ENCODE measurements at regions not wholly inside any gene's neighbourhood (a gene's known extent, or its start where the extent isn't known, plus 50 kb on each side); places are given as distances from the start of the nearest gene placed in this dataset.

DNA sequence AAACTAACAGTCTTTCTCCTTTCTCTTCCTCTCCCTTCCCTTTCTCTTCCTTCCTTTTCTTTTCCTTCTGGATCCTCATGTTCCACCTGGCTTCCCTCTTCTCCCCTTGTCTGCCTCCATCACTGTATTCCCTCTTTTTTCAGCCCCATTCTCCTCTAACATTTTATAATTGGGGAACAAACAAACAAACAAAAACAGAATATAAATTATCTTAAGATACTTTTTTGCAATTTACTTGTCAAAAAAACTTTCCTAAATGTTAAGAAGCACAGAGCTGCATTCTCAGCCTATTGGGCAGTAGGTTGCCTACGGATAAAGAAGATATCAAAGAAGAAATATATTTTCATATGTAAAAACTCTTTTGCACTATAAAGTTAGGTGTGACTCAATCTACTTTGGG is 1382.2 kb upstream of the MIR17HG start:
- no peak for FAIRE-seq
- no peak overlapping the region for H3K4me2 ChIP-seq
- DNase-seq (ENCODE audit: low read depth in 1 of 2, low spot score in 1 of 2) = no peak
- ATAC-seq = no peak
- H3K4me1 ChIP-seq = no peaks in the 10 kb centered on the region
- POLR2A ChIA-PET = no interaction called here
- no peak overlapping the region for H3K4me3 ChIP-seq
- no peak for TF ChIP-seq FOXS1 (CRISPR knock-in tag; IDR thresholded peaks at IDR 0.05)
- no peak for TF ChIP-seq MYC (IDR thresholded peaks at IDR 0.05; ENCODE audit: borderline replicate concordance, low read length)
- no peak for TF ChIP-seq HDAC2 (IDR thresholded peaks at IDR 0.05)
- TF ChIP-seq, protein P1, sequence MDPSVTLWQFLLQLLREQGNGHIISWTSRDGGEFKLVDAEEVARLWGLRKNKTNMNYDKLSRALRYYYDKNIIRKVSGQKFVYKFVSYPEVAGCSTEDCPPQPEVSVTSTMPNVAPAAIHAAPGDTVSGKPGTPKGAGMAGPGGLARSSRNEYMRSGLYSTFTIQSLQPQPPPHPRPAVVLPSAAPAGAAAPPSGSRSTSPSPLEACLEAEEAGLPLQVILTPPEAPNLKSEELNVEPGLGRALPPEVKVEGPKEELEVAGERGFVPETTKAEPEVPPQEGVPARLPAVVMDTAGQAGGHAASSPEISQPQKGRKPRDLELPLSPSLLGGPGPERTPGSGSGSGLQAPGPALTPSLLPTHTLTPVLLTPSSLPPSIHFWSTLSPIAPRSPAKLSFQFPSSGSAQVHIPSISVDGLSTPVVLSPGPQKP (IDR thresholded peaks at IDR 0.05; ENCODE audit: low read depth, low read length) = no peak
- no peak overlapping the region for H3K27ac ChIP-seq
- no peaks in the 10 kb centered on the region for H3K9me3 ChIP-seq
- CTCF ChIA-PET = no interaction called here
- WGBS (ENCODE audit: missing lambda C conversion rate) = 67% methylated on average over 1 of the region's 1 CpG

DNA sequence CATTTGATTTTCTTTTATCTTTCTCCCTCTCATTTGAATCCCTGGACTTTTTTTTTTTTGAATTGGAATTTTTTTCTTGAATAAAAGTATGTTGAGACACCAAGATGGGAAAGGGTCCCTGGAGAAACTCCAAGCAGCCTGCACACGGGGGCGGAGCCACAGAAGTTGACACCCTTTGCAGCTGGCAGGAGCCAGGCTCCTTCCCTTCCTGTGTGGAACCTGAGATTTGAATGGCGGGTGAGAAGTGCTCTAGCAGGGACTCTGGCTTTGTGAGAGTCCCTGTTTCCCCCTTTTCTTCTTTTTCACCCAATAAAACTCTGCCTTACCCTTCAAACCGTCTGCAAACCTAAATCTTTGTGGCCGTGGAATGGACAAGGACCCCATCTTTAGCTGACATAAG is 1381.0 kb upstream of the MIR17HG start:
- Histone ChIP-seq H3K4me2 (no peak overlapping the region), H3K4me1 (no peaks in the 10 kb centered on the region), H3K4me3 (no peak overlapping the region), H3K27ac (no peak overlapping the region), H3K9me3 (no peaks in the 10 kb centered on the region)
- POLR2A ChIA-PET = no interaction called here
- no peak for ATAC-seq
- CTCF ChIA-PET = no interaction called here
- no peak for TF ChIP-seq MYC (IDR thresholded peaks at IDR 0.05; ENCODE audit: borderline replicate concordance, low read length)
- TF ChIP-seq, protein P2, sequence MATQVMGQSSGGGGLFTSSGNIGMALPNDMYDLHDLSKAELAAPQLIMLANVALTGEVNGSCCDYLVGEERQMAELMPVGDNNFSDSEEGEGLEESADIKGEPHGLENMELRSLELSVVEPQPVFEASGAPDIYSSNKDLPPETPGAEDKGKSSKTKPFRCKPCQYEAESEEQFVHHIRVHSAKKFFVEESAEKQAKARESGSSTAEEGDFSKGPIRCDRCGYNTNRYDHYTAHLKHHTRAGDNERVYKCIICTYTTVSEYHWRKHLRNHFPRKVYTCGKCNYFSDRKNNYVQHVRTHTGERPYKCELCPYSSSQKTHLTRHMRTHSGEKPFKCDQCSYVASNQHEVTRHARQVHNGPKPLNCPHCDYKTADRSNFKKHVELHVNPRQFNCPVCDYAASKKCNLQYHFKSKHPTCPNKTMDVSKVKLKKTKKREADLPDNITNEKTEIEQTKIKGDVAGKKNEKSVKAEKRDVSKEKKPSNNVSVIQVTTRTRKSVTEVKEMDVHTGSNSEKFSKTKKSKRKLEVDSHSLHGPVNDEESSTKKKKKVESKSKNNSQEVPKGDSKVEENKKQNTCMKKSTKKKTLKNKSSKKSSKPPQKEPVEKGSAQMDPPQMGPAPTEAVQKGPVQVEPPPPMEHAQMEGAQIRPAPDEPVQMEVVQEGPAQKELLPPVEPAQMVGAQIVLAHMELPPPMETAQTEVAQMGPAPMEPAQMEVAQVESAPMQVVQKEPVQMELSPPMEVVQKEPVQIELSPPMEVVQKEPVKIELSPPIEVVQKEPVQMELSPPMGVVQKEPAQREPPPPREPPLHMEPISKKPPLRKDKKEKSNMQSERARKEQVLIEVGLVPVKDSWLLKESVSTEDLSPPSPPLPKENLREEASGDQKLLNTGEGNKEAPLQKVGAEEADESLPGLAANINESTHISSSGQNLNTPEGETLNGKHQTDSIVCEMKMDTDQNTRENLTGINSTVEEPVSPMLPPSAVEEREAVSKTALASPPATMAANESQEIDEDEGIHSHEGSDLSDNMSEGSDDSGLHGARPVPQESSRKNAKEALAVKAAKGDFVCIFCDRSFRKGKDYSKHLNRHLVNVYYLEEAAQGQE (IDR thresholded peaks at IDR 0.05) = no peak
- no peak for TF ChIP-seq NPAS2 (CRISPR knock-in tag; IDR thresholded peaks at IDR 0.05; ENCODE audit: borderline replicate concordance)
- no peak for FAIRE-seq
- whole genome bisulfite sequencing (ENCODE audit: missing lambda C conversion rate) = 57% methylated on average over 5 of the region's 5 CpGs
- no peak for DNase-seq (ENCODE audit: low read depth in 1 of 2, low spot score in 1 of 2)

DNA sequence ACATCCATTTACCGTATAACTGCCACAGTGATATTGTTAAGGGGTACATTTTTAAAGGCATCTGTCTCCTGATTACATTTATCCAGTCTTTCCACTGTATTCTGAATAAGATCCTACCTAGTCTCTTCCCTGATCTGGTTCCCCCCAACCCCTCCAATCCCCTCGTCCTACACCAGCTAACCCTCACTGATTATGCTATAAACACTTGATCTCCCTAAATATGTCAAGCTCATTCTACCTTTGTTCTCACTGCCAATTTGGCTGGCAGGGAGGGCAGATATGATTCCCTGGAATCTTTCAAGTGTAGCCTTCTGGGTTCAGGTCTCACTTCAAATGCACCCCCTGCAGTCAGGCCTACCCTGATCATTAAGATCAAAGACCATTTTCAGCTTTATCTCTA is 1379.8 kb upstream of the MIR17HG start:
- no peak for ATAC-seq
- Histone ChIP-seq H3K4me2 (no peak overlapping the region), H3K4me1 (no peaks in the 10 kb centered on the region), H3K27ac (no peak overlapping the region), H3K9me3 (no peaks in the 10 kb centered on the region), H3K4me3 (no peak overlapping the region)
- no peak for FAIRE-seq
- no peak for DNase-seq (ENCODE audit: low read depth in 1 of 2, low spot score in 1 of 2)
- TF ChIP-seq, protein P3, sequence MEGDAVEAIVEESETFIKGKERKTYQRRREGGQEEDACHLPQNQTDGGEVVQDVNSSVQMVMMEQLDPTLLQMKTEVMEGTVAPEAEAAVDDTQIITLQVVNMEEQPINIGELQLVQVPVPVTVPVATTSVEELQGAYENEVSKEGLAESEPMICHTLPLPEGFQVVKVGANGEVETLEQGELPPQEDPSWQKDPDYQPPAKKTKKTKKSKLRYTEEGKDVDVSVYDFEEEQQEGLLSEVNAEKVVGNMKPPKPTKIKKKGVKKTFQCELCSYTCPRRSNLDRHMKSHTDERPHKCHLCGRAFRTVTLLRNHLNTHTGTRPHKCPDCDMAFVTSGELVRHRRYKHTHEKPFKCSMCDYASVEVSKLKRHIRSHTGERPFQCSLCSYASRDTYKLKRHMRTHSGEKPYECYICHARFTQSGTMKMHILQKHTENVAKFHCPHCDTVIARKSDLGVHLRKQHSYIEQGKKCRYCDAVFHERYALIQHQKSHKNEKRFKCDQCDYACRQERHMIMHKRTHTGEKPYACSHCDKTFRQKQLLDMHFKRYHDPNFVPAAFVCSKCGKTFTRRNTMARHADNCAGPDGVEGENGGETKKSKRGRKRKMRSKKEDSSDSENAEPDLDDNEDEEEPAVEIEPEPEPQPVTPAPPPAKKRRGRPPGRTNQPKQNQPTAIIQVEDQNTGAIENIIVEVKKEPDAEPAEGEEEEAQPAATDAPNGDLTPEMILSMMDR (IDR thresholded peaks at IDR 0.05) = no peak
- TF ChIP-seq, protein P4, sequence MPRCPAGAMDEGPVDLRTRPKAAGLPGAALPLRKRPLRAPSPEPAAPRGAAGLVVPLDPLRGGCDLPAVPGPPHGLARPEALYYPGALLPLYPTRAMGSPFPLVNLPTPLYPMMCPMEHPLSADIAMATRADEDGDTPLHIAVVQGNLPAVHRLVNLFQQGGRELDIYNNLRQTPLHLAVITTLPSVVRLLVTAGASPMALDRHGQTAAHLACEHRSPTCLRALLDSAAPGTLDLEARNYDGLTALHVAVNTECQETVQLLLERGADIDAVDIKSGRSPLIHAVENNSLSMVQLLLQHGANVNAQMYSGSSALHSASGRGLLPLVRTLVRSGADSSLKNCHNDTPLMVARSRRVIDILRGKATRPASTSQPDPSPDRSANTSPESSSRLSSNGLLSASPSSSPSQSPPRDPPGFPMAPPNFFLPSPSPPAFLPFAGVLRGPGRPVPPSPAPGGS (IDR thresholded peaks at IDR 0.05) = no peak
- TF ChIP-seq PHF8 (IDR thresholded peaks at IDR 0.05; ENCODE audit: borderline replicate concordance, low read depth) = no peak
- TF ChIP-seq GATA3 (IDR thresholded peaks at IDR 0.05; ENCODE audit: borderline replicate concordance) = no peak
- no peak for TF ChIP-seq KDM5A (IDR thresholded peaks at IDR 0.05)
- no peak for TF ChIP-seq HOXA7 (CRISPR knock-in tag; IDR thresholded peaks at IDR 0.05)
- TF ChIP-seq POLR2A (IDR thresholded peaks at IDR 0.05; ENCODE audit: low read length) = no peak
- TF ChIP-seq, protein P5, sequence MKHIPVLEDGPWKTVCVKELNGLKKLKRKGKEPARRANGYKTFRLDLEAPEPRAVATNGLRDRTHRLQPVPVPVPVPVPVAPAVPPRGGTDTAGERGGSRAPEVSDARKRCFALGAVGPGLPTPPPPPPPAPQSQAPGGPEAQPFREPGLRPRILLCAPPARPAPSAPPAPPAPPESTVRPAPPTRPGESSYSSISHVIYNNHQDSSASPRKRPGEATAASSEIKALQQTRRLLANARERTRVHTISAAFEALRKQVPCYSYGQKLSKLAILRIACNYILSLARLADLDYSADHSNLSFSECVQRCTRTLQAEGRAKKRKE (CRISPR knock-in tag; IDR thresholded peaks at IDR 0.05; ENCODE audit: low read depth) = no peak
- TF ChIP-seq HEYL (CRISPR knock-in tag; IDR thresholded peaks at IDR 0.05) = no peak
- TF ChIP-seq TFCP2L1 (CRISPR knock-in tag; IDR thresholded peaks at IDR 0.05) = no peak
- CTCF ChIA-PET = no interaction called here
- WGBS (ENCODE audit: missing lambda C conversion rate) = 63% methylated on average over 2 of the region's 2 CpGs
- POLR2A ChIA-PET = no interaction called here
